IPS-20b (cell line): ENCODE measurements at regions not wholly inside any gene's neighbourhood (a gene's known extent, or its start where the extent isn't known, plus 50 kb on each side); places are given as distances from the start of the nearest gene placed in this dataset.

Source experiments
- H3K27ac ChIP-seq: one replicate; pipeline ENCODE4 v1.5.1; 2013; ENCODE audit warnings: low read length
- H3K27me3 ChIP-seq: 2 replicates; pipeline ENCODE4 v1.6.1; 2013; ENCODE audit warnings: mild to moderate bottlenecking, low read length, inconsistent platforms; ENCODE audit not compliant: insufficient read depth
- H3K36me3 ChIP-seq: 2 replicates; pipeline ENCODE4 v1.6.1; 2013; ENCODE audit warnings: low read depth, mild to moderate bottlenecking, inconsistent platforms, low read length, moderate library complexity; ENCODE audit not compliant: insufficient read depth
- H3K4me1 ChIP-seq: 2 replicates; pipeline ENCODE4 v1.6.1; 2013; ENCODE audit warnings: mild to moderate bottlenecking, control low read depth, inconsistent platforms, low read length, moderate library complexity; ENCODE audit not compliant: insufficient read depth
- H3K4me3 ChIP-seq: 2 replicates; pipeline ENCODE4 v1.5.1; 2013; ENCODE audit warnings: mild to moderate bottlenecking, low read length, inconsistent platforms
- H3K9ac ChIP-seq: 2 replicates; pipeline ENCODE4 v1.6.1; 2013; ENCODE audit warnings: low read depth, mild to moderate bottlenecking, inconsistent platforms, low read length, moderate library complexity
- H3K9me3 ChIP-seq: 2 replicates; pipeline ENCODE4 v1.6.1; 2013; ENCODE audit warnings: mild to moderate bottlenecking, low read depth, low read length, inconsistent platforms; ENCODE audit not compliant: insufficient read depth

- H3K4me1 ChIP-seq = no peaks in the 10 kb centered on the region
- H3K36me3 ChIP-seq = no peaks in the 10 kb centered on the region
- H3K9me3 ChIP-seq = no peaks in the 10 kb centered on the region
- no peak overlapping the region for H3K9ac ChIP-seq
- H3K27me3 ChIP-seq = no peaks in the 10 kb centered on the region
- H3K27ac ChIP-seq = no peak overlapping the region
- no peak overlapping the region for H3K4me3 ChIP-seq
Observed at GRCh38 chr1:55512466-55512865, 297.3 kb upstream of the USP24 start.

DNA sequence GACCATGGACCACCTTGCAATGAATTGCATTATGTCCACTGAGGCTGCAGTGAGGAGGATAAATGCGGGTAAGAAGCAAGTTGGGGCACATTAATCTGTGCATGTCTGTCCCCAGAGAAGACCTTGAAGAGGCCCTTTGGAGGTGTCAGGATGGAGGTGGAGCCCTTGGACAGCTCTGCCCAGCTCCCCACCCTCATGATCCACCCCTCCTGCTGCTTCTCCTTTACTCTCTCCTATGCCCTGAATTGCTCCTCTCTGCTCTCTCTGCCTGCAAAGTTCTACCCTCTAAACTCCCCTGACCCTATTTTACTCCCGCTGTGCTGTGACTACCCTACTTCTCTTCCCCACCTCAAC is 292.4 kb upstream of the USP24 start:
- Histone ChIP-seq H3K9ac (no peak overlapping the region), H3K27ac (no peak overlapping the region), H3K4me3 (no peak overlapping the region), H3K4me1 (no peaks in the 10 kb centered on the region), H3K27me3 (no peaks in the 10 kb centered on the region), H3K36me3 (no peaks in the 10 kb centered on the region), H3K9me3 (no peaks in the 10 kb centered on the region)

- no peaks in the 10 kb centered on the region for H3K9me3 ChIP-seq
- no peak overlapping the region for H3K27ac ChIP-seq
- no peak overlapping the region for H3K9ac ChIP-seq
- no peaks in the 10 kb centered on the region for H3K36me3 ChIP-seq
- no peaks in the 10 kb centered on the region for H3K27me3 ChIP-seq
- no peaks in the 10 kb centered on the region for H3K4me1 ChIP-seq
- no peak overlapping the region for H3K4me3 ChIP-seq
Observed at GRCh38 chr1:55506740-55507577, 291.8 kb upstream of the USP24 start.

DNA sequence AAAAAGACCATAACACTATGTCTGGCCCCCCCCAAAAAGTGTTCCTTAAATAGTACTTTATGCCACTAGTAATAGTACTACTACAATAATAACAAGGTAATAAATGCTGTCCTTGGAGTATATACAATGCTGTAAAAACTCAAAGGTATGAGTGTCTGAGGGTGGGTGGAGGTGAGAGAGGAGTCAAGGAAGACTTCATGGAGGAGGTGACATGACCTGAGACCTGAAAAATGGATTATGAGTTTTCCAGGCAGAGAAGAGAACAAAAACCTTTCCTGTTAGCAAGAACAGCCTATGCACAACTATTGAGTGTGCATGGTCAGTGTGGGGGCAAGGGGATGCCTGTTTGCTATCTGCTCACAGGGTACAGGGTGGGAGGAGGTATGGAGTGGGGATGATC is 290.2 kb upstream of the USP24 start:
- Histone ChIP-seq H3K27me3 (no peaks in the 10 kb centered on the region), H3K36me3 (no peaks in the 10 kb centered on the region), H3K4me1 (no peaks in the 10 kb centered on the region), H3K9me3 (no peaks in the 10 kb centered on the region), H3K27ac (no peak overlapping the region), H3K9ac (no peak overlapping the region), H3K4me3 (no peak overlapping the region)

- no peak overlapping the region for H3K9ac ChIP-seq
- H3K9me3 ChIP-seq = no peaks in the 10 kb centered on the region
- no peaks in the 10 kb centered on the region for H3K4me1 ChIP-seq
- H3K4me3 ChIP-seq = no peak overlapping the region
- H3K27me3 ChIP-seq = no peaks in the 10 kb centered on the region
- no peaks in the 10 kb centered on the region for H3K36me3 ChIP-seq
- no peak overlapping the region for H3K27ac ChIP-seq
Observed at GRCh38 chr1:55504306-55504731, 289.2 kb upstream of the USP24 start.

GRCh38 chr1:55503663-55504305 is 288.6 kb upstream of the USP24 start:
- no peaks in the 10 kb centered on the region for H3K27me3 ChIP-seq
- no peaks in the 10 kb centered on the region for H3K4me1 ChIP-seq
- no peaks in the 10 kb centered on the region for H3K36me3 ChIP-seq
- H3K27ac ChIP-seq = no peak overlapping the region
- H3K9ac ChIP-seq = no peak overlapping the region
- no peaks in the 10 kb centered on the region for H3K9me3 ChIP-seq
- H3K4me3 ChIP-seq = no peak overlapping the region

DNA sequence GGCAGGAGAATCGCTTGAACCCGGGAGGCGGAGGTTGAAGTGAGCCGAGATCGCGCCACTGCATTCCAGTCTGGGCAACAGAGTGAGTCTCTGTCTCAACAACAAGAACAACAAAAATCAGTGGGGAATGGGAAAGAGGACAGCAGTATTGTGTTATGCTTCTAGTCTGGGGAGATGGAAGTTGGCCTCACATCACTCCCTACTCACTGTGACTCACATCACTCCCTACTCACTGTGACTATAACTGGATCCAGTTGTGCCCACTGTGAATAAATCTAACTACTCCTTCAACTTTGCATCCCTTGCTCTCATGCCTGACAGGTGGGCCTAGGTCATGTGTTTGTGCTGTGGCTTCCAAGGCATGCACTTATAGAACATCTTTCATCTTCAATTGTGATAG is 285.4 kb upstream of the USP24 start:
- Histone ChIP-seq H3K4me3 (no peak overlapping the region), H3K27ac (no peak overlapping the region), H3K9ac (no peak overlapping the region), H3K36me3 (no peaks in the 10 kb centered on the region), H3K9me3 (no peaks in the 10 kb centered on the region), H3K27me3 (no peaks in the 10 kb centered on the region), H3K4me1 (no peaks in the 10 kb centered on the region)

DNA sequence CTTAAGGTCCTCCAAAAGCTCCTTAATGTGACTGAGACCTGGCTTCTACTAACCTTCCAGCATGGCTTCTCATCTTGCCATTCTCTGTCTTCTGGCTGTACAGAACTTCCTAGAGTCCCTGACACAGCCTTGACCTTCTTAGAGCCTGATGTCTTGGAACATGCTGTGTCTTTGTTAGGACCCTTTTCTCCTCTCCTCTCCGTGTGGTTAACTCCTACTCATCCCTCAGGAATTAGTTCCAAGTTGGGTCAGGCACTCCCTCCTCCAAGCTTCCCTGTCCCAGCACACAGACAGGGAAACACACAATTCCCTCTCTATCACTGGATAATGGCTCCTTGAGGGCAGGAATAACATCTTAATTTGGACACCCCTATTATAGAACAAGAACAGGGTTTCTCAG is 275.4 kb upstream of the USP24 start:
- H3K27me3 ChIP-seq = no peaks in the 10 kb centered on the region
- no peaks in the 10 kb centered on the region for H3K9me3 ChIP-seq
- H3K4me3 ChIP-seq = no peak overlapping the region
- no peak overlapping the region for H3K27ac ChIP-seq
- no peak overlapping the region for H3K9ac ChIP-seq
- H3K4me1 ChIP-seq = no peaks in the 10 kb centered on the region
- H3K36me3 ChIP-seq = no peaks in the 10 kb centered on the region

DNA sequence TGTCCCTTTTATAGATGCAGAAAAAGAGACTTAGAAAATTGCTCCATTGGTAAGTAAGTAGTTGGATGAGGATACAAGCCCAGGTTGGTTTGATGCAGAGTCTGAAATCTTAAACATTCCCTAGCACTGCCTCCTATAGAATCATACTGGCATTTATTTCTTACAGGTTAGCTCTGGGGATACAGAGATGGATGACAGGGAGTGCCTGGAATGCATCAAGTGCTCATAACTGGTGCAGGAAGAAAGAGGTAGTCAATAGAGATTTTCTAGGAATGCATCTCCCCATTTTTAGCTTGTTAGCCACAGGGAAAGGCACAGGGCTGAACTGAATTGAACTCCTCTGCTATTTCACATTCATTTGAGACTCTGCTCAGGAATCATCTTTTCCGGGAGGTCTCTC is 269.0 kb upstream of the USP24 start:
- H3K9ac ChIP-seq = no peak overlapping the region
- H3K4me1 ChIP-seq = no peaks in the 10 kb centered on the region
- H3K36me3 ChIP-seq = no peaks in the 10 kb centered on the region
- no peaks in the 10 kb centered on the region for H3K27me3 ChIP-seq
- H3K27ac ChIP-seq = no peak overlapping the region
- no peaks in the 10 kb centered on the region for H3K9me3 ChIP-seq
- H3K4me3 ChIP-seq = no peak overlapping the region

DNA sequence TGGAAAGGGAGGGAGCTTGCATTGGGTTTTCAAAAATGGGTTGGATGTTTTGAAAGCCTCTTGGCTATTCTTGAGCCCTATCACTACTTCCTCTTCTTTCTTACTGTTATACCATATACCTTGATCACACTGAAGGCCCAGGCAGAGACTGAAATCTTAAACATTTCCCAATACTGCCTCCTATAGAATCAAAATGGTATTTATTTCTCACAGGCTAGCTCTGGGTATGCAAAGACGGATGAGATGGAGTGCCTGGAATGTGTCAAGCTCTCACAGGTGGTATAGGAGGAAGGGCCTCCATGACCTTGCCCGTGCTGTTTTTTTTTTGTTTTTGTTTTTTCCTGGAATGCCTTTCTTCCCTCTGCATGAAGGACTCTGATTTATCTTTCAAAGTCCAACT is 268.4 kb upstream of the USP24 start:
- no peak overlapping the region for H3K4me3 ChIP-seq
- H3K27me3 ChIP-seq = no peaks in the 10 kb centered on the region
- H3K9ac ChIP-seq = no peak overlapping the region
- H3K4me1 ChIP-seq = no peaks in the 10 kb centered on the region
- H3K9me3 ChIP-seq = no peaks in the 10 kb centered on the region
- H3K36me3 ChIP-seq = no peaks in the 10 kb centered on the region
- H3K27ac ChIP-seq = no peak overlapping the region

GRCh38 chr1:55481634-55482033 is 266.5 kb upstream of the USP24 start:
- no peaks in the 10 kb centered on the region for H3K4me1 ChIP-seq
- no peak overlapping the region for H3K27ac ChIP-seq
- no peak overlapping the region for H3K9ac ChIP-seq

DNA sequence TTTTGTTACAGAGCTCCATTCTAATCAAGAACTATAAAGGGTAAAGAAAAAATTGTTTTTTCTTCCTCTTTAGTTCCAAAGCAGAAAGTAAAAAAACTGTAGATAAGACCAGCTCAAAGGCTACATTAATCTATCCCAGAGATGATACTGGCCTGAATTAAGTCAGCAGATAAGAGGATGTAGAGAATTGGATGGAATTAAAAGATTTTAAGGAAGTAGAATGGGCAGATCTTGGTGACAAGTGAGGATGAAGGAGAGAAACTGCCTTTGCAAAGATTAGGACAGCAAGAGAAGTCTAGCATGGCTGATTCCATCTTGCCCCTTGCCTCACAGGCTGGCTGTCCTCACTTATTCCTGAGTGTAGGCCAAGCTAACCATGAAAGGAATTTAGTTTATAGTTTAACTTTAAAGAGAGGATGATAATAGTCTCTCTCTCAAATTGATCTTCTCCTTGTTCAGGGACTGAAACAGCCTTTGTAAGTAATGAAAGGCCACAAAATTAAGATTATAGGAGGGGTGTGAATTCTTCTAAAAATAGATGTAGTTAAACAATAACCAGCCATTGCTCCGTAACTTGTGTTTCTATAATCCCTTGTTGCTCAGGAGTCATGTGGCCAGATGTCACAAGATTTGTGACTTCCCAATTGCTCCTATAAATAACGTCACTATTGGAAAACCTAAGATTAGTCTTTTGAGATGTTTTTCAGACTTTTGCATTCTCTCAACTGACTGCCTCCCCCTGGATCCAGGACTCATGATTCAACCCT is 265.0 kb upstream of the USP24 start:
- H3K9ac ChIP-seq = no peak overlapping the region
- no peak overlapping the region for H3K27ac ChIP-seq
- H3K9me3 ChIP-seq = no peaks in the 10 kb centered on the region
- H3K27me3 ChIP-seq = no peaks in the 10 kb centered on the region
- H3K4me3 ChIP-seq = no peak overlapping the region
- no peaks in the 10 kb centered on the region for H3K36me3 ChIP-seq
- H3K4me1 ChIP-seq = no peaks in the 10 kb centered on the region

More at GRCh38 chr1:55481634-55482033, 266.5 kb upstream of the USP24 start:
- H3K4me3 ChIP-seq = no peak overlapping the region
- H3K27me3 ChIP-seq = no peaks in the 10 kb centered on the region
- no peaks in the 10 kb centered on the region for H3K36me3 ChIP-seq
- H3K9me3 ChIP-seq = no peaks in the 10 kb centered on the region
